ENCODE measurements at regions not wholly inside any gene's neighbourhood (a gene's known extent, or its start where the extent isn't known, plus 50 kb on each side); places are given as distances from the start of the nearest gene placed in this dataset.

DNA sequence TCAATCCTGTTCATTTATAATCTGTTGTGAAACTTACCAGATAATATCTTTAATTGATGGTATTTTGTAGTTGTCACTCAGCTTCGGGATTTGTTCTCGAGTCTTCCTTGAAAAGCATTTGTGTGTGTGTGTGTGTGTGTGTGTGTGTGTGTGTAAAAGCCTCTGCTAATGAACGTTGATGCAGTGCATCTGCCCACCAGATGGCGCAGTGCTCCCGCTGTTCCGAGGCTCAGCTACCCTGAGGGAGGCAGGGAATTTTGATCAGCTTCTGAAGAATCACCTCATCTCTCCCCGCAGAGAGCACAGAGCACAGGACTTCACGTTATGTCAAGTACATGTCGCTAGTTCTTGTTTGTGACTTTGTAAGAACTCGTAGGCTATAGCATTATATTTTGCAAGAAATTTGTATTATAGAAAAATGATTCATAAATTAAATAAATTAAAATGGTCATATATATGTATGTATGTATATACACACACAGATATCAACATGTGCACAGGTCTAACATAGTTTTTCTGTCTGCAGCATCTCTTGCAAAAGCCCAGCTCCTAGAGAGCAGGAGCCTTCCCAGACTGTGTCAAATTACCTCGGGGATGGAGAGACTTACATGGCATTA is 316.7 kb upstream of the IGFBP7 start:
- in situ Hi-C loops (cut with MboI; ENCODE audit: low sequenced_read_pairs, unreplicated experiment), result no loop called here
- DNase-seq (ENCODE audit: low spot score), result peak; percentile 41

GRCh38 chr4:57425610-57426009 is 315.4 kb upstream of the IGFBP7 start:
- in situ Hi-C loops (cut with MboI; ENCODE audit: low sequenced_read_pairs, unreplicated experiment), result no loop called here
- DNase-seq (ENCODE audit: low spot score), result no peak
- no peak for TF ChIP-seq CTCF (IDR thresholded peaks at IDR 0.05; ENCODE audit: borderline replicate concordance, control extremely low read depth, extremely low read depth, insufficient read depth, missing control alignments)

More for the DNA sequence above, 316.7 kb upstream of the IGFBP7 start:
- TF ChIP-seq CTCF (IDR thresholded peaks at IDR 0.05; ENCODE audit: borderline replicate concordance, control extremely low read depth, extremely low read depth, insufficient read depth, missing control alignments), result peak; percentile 65

DNA sequence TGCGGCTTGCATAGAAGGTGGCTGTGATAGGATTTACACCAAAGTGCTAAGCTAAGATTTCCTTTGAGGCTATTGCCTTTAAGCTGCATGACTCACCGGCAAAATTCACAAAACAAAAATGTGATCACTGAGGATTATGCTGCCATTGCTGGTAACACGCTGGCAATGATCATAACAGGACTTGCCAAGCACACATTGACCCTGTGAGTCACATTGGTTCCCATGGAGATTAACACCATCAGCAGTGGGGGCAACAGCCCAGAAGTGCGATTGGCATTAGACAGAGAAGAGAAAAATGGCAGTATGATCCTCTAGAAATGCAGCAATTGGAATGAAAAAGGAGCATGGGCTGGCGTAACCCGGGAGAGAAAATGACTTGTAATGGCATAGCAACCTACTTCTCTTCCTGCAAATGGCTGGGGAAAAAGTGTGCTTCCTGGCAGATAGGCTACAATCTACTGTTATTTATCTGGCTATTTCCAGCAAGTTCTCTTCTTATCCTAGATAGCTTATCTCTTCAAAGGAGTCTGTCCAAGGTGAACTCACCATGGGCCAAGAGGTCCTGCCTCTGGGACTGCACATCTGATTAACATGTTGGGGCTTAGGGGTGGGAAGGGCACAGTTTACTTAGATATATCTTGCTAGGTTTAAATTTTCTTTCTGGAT is 314.2 kb upstream of the IGFBP7 start:
- no peak for TF ChIP-seq CTCF (IDR thresholded peaks at IDR 0.05; ENCODE audit: borderline replicate concordance, control extremely low read depth, extremely low read depth, insufficient read depth, missing control alignments)
- no peak for DNase-seq (ENCODE audit: low spot score)
- in situ Hi-C loops (cut with MboI; ENCODE audit: low sequenced_read_pairs, unreplicated experiment), result no loop called here

DNA sequence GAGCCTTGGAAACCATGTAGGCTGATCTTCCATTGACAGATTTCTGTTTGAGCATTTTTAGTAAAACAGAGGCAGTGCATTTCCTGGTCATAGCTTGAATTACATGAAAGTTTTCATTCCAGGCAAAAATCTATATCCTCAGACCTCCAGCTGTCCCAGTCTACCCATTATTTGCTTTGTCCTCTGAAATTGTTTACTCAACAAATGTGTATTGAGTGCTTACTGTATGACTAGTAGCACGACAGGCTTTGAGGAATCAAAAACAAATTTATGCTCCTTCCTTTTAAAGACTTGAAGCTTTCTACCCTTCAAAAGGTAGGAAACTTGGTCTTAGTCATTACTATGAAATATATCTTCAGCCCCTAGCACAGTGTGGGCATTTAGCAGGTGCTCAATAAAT is 307.9 kb upstream of the IGFBP7 start:
- no peak for TF ChIP-seq CTCF (IDR thresholded peaks at IDR 0.05; ENCODE audit: borderline replicate concordance, control extremely low read depth, extremely low read depth, insufficient read depth, missing control alignments)
- in situ Hi-C loops (cut with MboI; ENCODE audit: low sequenced_read_pairs, unreplicated experiment), result no loop called here
- DNase-seq (ENCODE audit: low spot score), result no peak

DNA sequence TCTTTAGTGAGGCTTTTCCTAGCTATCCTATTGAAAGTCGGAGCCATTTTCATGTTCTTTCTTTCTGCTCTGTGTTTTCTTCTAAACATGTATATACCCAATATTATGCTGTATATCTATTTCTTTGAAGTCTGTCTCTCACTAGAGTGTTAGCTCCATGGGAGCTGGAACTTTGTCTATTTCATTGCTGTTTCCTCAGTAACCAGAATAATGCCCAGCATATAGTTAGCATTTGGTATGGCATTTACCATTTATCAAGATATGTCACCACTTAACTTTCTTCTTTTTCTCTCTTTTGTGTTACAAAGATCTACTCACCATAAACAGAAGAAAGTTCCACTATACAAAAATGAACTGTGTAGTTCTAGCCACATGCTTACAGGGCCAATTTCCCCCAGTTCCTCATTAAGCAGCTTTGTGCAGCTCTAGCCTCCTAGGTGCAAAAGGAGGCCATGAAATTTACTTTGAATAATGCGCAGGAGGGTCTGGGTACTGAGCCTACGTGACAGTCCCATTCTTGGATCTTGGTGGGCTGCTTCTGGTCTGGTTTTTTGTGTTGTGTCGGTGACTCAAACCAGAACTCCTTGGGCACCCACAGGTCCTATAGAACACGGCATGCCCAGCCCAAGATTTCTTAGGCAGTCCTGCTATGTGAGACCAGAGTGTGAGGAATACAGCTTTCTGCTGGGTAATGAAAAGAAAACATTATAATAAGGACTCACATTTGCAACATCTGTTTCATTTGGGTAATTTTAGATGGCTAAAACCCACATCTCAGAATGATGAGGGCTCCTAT is 302.3 kb upstream of the IGFBP7 start:
- in situ Hi-C loops (cut with MboI; ENCODE audit: low sequenced_read_pairs, unreplicated experiment), result no loop called here
- DNase-seq (ENCODE audit: low spot score), result no peak
- no peak for TF ChIP-seq CTCF (IDR thresholded peaks at IDR 0.05; ENCODE audit: borderline replicate concordance, control extremely low read depth, extremely low read depth, insufficient read depth, missing control alignments)

- no peak for TF ChIP-seq CTCF (IDR thresholded peaks at IDR 0.05; ENCODE audit: borderline replicate concordance, control extremely low read depth, extremely low read depth, insufficient read depth, missing control alignments)
- no peak for DNase-seq (ENCODE audit: low spot score)
- in situ Hi-C loops (cut with MboI; ENCODE audit: low sequenced_read_pairs, unreplicated experiment), result no loop called here
Measured at GRCh38 chr4:57410331-57411052, 300.3 kb upstream of the IGFBP7 start.
